ENCODE measurements at regions not wholly inside any gene's neighbourhood (a gene's known extent, or its start where the extent isn't known, plus 50 kb on each side); places are given as distances from the start of the nearest gene placed in this dataset.
"Not testable (repeated sequence)": the region's sequence is repeated elsewhere in the genome, so short reads cannot be mapped to it uniquely, and the experiment has no call there.

DNA sequence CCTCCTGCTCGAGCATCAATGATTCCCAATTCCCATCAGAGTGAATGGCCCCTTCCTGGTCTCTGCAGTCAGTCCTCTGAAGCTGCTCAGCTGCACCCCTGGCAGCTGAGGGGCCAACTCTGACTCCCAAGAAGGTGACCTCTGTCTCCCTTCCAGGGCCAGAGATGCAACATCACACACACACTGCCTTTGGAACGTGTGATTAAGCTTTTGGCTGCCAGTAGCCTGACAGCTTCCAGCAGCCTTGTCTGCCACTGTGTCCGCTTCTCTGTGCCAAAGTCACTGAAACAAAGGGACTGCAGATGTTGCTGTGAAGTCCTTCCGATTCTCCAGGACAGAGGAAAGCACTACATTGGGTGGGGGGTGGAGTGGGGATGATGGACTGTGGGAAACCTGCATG lies 254.1 kb downstream of the CEP170 start:
- intact Hi-C loops (cut with micrococcal nuclease; ENCODE audit: unreplicated experiment): not testable (repeated sequence)

GRCh38 chr1:242992776-242993175 lies 262.3 kb downstream of the CEP170 start:
- H3K36me3 ChIP-seq (ENCODE audit: insufficient read depth, low read length); BruUV-seq (replicated peaks); POLR2A ChIA-PET; H2AFZ ChIP-seq (ENCODE audit: low read length); intact Hi-C loops (cut with micrococcal nuclease; ENCODE audit: unreplicated experiment); CTCF ChIA-PET (ENCODE audit: unreplicated experiment); H4K20me1 ChIP-seq (ENCODE audit: insufficient read depth, low read length); H3K4me1 ChIP-seq (ENCODE audit: insufficient read depth, low read length, poor library complexity, severe bottlenecking); H3K4me2 ChIP-seq (ENCODE audit: low read length); H3K9me3 ChIP-seq (ENCODE audit: low read length); H3K9me2 ChIP-seq (ENCODE audit: insufficient read depth, low read length); H3K4me3 ChIP-seq (ENCODE audit: low read depth, low read length, poor library complexity, severe bottlenecking); DNase-seq (ENCODE audit: low spot score); H3K27ac ChIP-seq (ENCODE audit: low read depth, low read length, poor library complexity, severe bottlenecking); H3K79me2 ChIP-seq (ENCODE audit: insufficient read depth, low read depth, low read length): not testable (repeated sequence)

More for the DNA sequence above, 254.1 kb downstream of the CEP170 start:
- CTCF ChIA-PET (ENCODE audit: unreplicated experiment); POLR2A ChIA-PET; DNase-seq (ENCODE audit: low spot score); BruUV-seq (replicated peaks); H3K9me3 ChIP-seq (ENCODE audit: low read length); H3K79me2 ChIP-seq (ENCODE audit: insufficient read depth, low read depth, low read length); H2AFZ ChIP-seq (ENCODE audit: low read length); H4K20me1 ChIP-seq (ENCODE audit: insufficient read depth, low read length); H3K4me1 ChIP-seq (ENCODE audit: insufficient read depth, low read length, poor library complexity, severe bottlenecking); H3K27ac ChIP-seq (ENCODE audit: low read depth, low read length, poor library complexity, severe bottlenecking); H3K4me3 ChIP-seq (ENCODE audit: low read depth, low read length, poor library complexity, severe bottlenecking); H3K4me2 ChIP-seq (ENCODE audit: low read length); H3K9me2 ChIP-seq (ENCODE audit: insufficient read depth, low read length); H3K36me3 ChIP-seq (ENCODE audit: insufficient read depth, low read length): not testable (repeated sequence)

- H3K9me2 ChIP-seq (ENCODE audit: insufficient read depth, low read length); H3K4me3 ChIP-seq (ENCODE audit: low read depth, low read length, poor library complexity, severe bottlenecking); POLR2A ChIA-PET; CTCF ChIA-PET (ENCODE audit: unreplicated experiment); intact Hi-C loops (cut with micrococcal nuclease; ENCODE audit: unreplicated experiment); H3K27ac ChIP-seq (ENCODE audit: low read depth, low read length, poor library complexity, severe bottlenecking); H3K4me2 ChIP-seq (ENCODE audit: low read length); H4K20me1 ChIP-seq (ENCODE audit: insufficient read depth, low read length); H2AFZ ChIP-seq (ENCODE audit: low read length); BruUV-seq (replicated peaks); H3K79me2 ChIP-seq (ENCODE audit: insufficient read depth, low read depth, low read length); H3K36me3 ChIP-seq (ENCODE audit: insufficient read depth, low read length); H3K9me3 ChIP-seq (ENCODE audit: low read length); H3K4me1 ChIP-seq (ENCODE audit: insufficient read depth, low read length, poor library complexity, severe bottlenecking); DNase-seq (ENCODE audit: low spot score): not testable (repeated sequence)
These were observed 270.0 kb downstream of the CEP170 start for GRCh38 chr1:242985096-242985495.

DNA sequence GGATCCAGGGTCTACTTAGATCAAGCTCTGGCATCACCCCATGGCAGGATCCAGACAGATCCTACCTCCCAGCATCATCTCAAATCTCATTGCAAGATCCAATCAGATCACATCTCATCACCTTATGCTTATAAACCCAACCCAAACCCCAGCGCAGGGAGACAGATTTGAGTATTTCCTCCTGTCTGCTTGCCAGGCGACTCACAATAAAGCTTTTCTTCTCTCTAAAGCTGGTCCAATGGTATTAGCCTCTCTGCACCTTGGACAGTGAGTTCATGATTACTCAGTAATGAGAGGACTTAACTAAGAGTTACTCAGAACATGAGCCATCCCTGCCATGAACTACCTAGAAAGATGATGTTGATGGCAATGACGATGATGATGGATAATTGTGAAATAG lies 281.7 kb downstream of the CEP170 start:
- intact Hi-C loops (cut with micrococcal nuclease; ENCODE audit: unreplicated experiment); H3K4me3 ChIP-seq (ENCODE audit: low read depth, low read length, poor library complexity, severe bottlenecking); H3K36me3 ChIP-seq (ENCODE audit: insufficient read depth, low read length); H2AFZ ChIP-seq (ENCODE audit: low read length); H3K79me2 ChIP-seq (ENCODE audit: insufficient read depth, low read depth, low read length); POLR2A ChIA-PET; H3K4me1 ChIP-seq (ENCODE audit: insufficient read depth, low read length, poor library complexity, severe bottlenecking); H4K20me1 ChIP-seq (ENCODE audit: insufficient read depth, low read length); H3K9me3 ChIP-seq (ENCODE audit: low read length); CTCF ChIA-PET (ENCODE audit: unreplicated experiment); BruUV-seq (replicated peaks); H3K9me2 ChIP-seq (ENCODE audit: insufficient read depth, low read length); DNase-seq (ENCODE audit: low spot score); H3K4me2 ChIP-seq (ENCODE audit: low read length); H3K27ac ChIP-seq (ENCODE audit: low read depth, low read length, poor library complexity, severe bottlenecking): not testable (repeated sequence)

DNA sequence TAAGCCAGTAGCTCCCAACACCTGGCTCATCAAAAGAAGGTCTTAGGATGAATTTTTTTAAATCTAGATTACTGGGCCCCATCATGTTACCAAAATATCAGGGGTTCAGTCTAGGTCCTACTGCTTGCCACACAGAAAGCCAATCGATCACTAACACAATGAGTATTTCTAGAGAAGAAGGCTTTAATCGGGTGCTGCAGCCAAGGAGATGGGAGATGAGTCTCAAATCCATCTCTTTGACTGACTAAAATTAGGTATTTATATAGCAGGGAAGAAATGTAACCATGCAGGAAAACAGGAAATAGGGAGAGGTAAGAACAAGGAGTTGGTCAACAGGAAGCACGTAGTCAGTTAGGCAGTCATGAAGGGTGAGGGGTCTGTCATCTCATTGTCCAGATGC lies 288.2 kb downstream of the CEP170 start:
- Histone ChIP-seq H3K9me3 (ENCODE audit: low read length) (no peaks in the 10 kb centered on the region), H3K4me1 (ENCODE audit: insufficient read depth, low read length, poor library complexity, severe bottlenecking) (no peaks in the 10 kb centered on the region), H3K4me3 (ENCODE audit: low read depth, low read length, poor library complexity, severe bottlenecking) (no peak overlapping the region), H4K20me1 (ENCODE audit: insufficient read depth, low read length) (no peaks in the 10 kb centered on the region), H3K4me2 (ENCODE audit: low read length) (no peak overlapping the region), H3K79me2 (ENCODE audit: insufficient read depth, low read depth, low read length) (no peaks in the 10 kb centered on the region), H3K36me3 (ENCODE audit: insufficient read depth, low read length) (no peaks in the 10 kb centered on the region), H3K27ac (ENCODE audit: low read depth, low read length, poor library complexity, severe bottlenecking) (no peak overlapping the region), H3K9me2 (ENCODE audit: insufficient read depth, low read length) (no peaks in the 10 kb centered on the region), H2AFZ (ENCODE audit: low read length) (no peak overlapping the region)
- no TSS peak for BruUV-seq (replicated peaks)
- CTCF ChIA-PET (ENCODE audit: unreplicated experiment): no interaction called here
- intact Hi-C loops (cut with micrococcal nuclease; ENCODE audit: unreplicated experiment): no loop called here
- POLR2A ChIA-PET: no interaction called here
- no peak for TF ChIP-seq EZH2phosphoT487 (IDR thresholded peaks at IDR 0.05; ENCODE audit: borderline replicate concordance, low read depth, low read length)
- TF ChIP-seq, protein P1, sequence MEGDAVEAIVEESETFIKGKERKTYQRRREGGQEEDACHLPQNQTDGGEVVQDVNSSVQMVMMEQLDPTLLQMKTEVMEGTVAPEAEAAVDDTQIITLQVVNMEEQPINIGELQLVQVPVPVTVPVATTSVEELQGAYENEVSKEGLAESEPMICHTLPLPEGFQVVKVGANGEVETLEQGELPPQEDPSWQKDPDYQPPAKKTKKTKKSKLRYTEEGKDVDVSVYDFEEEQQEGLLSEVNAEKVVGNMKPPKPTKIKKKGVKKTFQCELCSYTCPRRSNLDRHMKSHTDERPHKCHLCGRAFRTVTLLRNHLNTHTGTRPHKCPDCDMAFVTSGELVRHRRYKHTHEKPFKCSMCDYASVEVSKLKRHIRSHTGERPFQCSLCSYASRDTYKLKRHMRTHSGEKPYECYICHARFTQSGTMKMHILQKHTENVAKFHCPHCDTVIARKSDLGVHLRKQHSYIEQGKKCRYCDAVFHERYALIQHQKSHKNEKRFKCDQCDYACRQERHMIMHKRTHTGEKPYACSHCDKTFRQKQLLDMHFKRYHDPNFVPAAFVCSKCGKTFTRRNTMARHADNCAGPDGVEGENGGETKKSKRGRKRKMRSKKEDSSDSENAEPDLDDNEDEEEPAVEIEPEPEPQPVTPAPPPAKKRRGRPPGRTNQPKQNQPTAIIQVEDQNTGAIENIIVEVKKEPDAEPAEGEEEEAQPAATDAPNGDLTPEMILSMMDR (conservative IDR thresholded peaks at IDR 0.05; ENCODE audit: low read length): no peak
- no peak for DNase-seq (ENCODE audit: low spot score)

DNA sequence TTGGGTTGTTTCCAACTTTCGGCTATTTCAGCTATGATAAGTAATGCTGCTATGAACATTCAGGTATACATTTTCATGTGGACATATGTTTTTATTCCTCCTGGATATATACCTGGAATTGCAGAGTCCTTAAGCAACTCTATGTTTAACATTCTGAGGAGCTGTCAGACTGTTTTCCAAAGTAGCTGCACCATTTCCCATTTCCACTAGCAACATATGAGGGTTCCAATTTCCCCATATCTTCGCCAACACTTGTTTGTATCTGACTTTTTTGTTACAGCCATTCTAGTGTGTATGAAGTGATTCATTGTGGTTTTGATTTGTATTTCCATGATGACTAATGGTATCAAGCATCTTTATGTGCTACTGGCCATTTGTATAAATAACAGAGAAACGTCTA lies 295.7 kb downstream of the CEP170 start:
- POLR2A ChIA-PET; BruUV-seq (replicated peaks); H3K27ac ChIP-seq (ENCODE audit: low read depth, low read length, poor library complexity, severe bottlenecking); H4K20me1 ChIP-seq (ENCODE audit: insufficient read depth, low read length); H2AFZ ChIP-seq (ENCODE audit: low read length); H3K4me1 ChIP-seq (ENCODE audit: insufficient read depth, low read length, poor library complexity, severe bottlenecking); intact Hi-C loops (cut with micrococcal nuclease; ENCODE audit: unreplicated experiment); H3K9me3 ChIP-seq (ENCODE audit: low read length); H3K79me2 ChIP-seq (ENCODE audit: insufficient read depth, low read depth, low read length); H3K4me3 ChIP-seq (ENCODE audit: low read depth, low read length, poor library complexity, severe bottlenecking); H3K36me3 ChIP-seq (ENCODE audit: insufficient read depth, low read length); H3K4me2 ChIP-seq (ENCODE audit: low read length); H3K9me2 ChIP-seq (ENCODE audit: insufficient read depth, low read length); CTCF ChIA-PET (ENCODE audit: unreplicated experiment); DNase-seq (ENCODE audit: low spot score): not testable (repeated sequence)

Measured in OCI-LY7 (cell line).